MM.1S (cell line): ENCODE measurements at regions not wholly inside any gene's neighbourhood (a gene's known extent, or its start where the extent isn't known, plus 50 kb on each side); places are given as distances from the start of the nearest gene placed in this dataset.

ENCODE experiments used
- DNase-seq: peaks from one replicate; pipeline ENCODE4 v3.0.0-alpha.2; 2015
- H2AFZ ChIP-seq: fragments of 300-600 bp; sonication (generic); 2 replicates; pipeline ENCODE4 v1.6.0; 2016; ENCODE audit warnings: antibody characterized with exemption, low read length
- H3F3A ChIP-seq: fragments of 300-600 bp; sonication (generic); 2 replicates; pipeline ENCODE4 v1.6.1; 2016; ENCODE audit warnings: mild to moderate bottlenecking, antibody characterized with exemption, low read length, moderate library complexity, mixed read lengths; ENCODE audit not compliant: insufficient read depth
- H3K27ac ChIP-seq: fragments of 300-600 bp; sonication (generic); 2 replicates; pipeline ENCODE4 v1.5.1; 2016; ENCODE audit warnings: mild to moderate bottlenecking, low read length
- H3K27me3 ChIP-seq: fragments of 300-600 bp; sonication (generic); replicated peaks from 2 replicates; pipeline ENCODE4 v1.6.0; 2016; ENCODE audit warnings: low read length; ENCODE audit not compliant: insufficient read depth
- H3K36me3 ChIP-seq: fragments of 300-600 bp; sonication (generic); replicated peaks from 2 replicates; pipeline ENCODE4 v1.6.1; 2016; ENCODE audit warnings: mild to moderate bottlenecking, low read length, mixed read lengths; ENCODE audit not compliant: insufficient read depth
- H3K4me1 ChIP-seq: fragments of 300-600 bp; sonication (generic); 2 replicates; pipeline ENCODE4 v1.6.1; 2016; ENCODE audit warnings: low read length, mixed read lengths
- H3K4me2 ChIP-seq: fragments of 300-600 bp; sonication (generic); 2 replicates; pipeline ENCODE4 v1.6.0; 2016; ENCODE audit warnings: low read depth, low read length
- H3K4me3 ChIP-seq: fragments of 300-600 bp; sonication (generic); 2 replicates; pipeline ENCODE4 v1.5.1; 2016; ENCODE audit warnings: low read length, mixed read lengths
- H3K79me2 ChIP-seq: fragments of 300-600 bp; sonication (generic); 2 replicates; pipeline ENCODE4 v1.6.1; 2016; ENCODE audit warnings: mixed run types, low read length, mixed read lengths
- H3K9ac ChIP-seq: fragments of 300-600 bp; sonication (generic); 2 replicates; pipeline ENCODE4 v1.6.1; 2016; ENCODE audit warnings: low read length, mixed read lengths
- H3K9me2 ChIP-seq: fragments of 300-600 bp; sonication (generic); replicated peaks from 2 replicates; pipeline ENCODE4 v1.6.1; 2016; ENCODE audit warnings: mild to moderate bottlenecking, low read length, mixed read lengths; ENCODE audit not compliant: insufficient read depth
- H3K9me3 ChIP-seq: fragments of 300-600 bp; sonication (generic); replicated peaks from 2 replicates; pipeline ENCODE4 v1.6.1; 2016; ENCODE audit warnings: mild to moderate bottlenecking, low read length, mixed read lengths; ENCODE audit not compliant: insufficient read depth
- H4K20me1 ChIP-seq: fragments of 300-600 bp; sonication (generic); 2 replicates; pipeline ENCODE4 v1.6.1; 2016; ENCODE audit warnings: mild to moderate bottlenecking, low read length, moderate library complexity, mixed read lengths; ENCODE audit not compliant: insufficient read depth
- CTCF ChIP-seq: fragments of 300-600 bp; sonication (generic); IDR thresholded peaks from 2 replicates; pipeline ENCODE4 v1.5.1; 2016; ENCODE audit warnings: antibody characterized with exemption, low read length, mixed read lengths
- EZH2 ChIP-seq: fragments of 300-600 bp; sonication (generic); optimal IDR thresholded peaks from 2 replicates; pipeline ENCODE3; 2017; ENCODE audit warnings: low read depth, mild to moderate bottlenecking, antibody characterized with exemption, low read length, mixed read lengths
- EZH2phosphoT487 ChIP-seq: fragments of 300-600 bp; sonication (generic); IDR thresholded peaks from 2 replicates; pipeline ENCODE4 v1.6.1; 2018; ENCODE audit warnings: antibody characterized with exemption, low read length

- no peaks in the 10 kb centered on the region for H3K36me3 ChIP-seq
- DNase-seq = no peak
These were observed 61.8 kb upstream of the ADGRF1 start for GRCh38 chr6:47103931-47104330.

GRCh38 chr6:47102331-47102730 is 60.2 kb upstream of the ADGRF1 start:
- no peaks in the 10 kb centered on the region for H3K27me3 ChIP-seq
- no peaks in the 10 kb centered on the region for H3K79me2 ChIP-seq
- H3K4me1 ChIP-seq = no peaks in the 10 kb centered on the region
- no peak overlapping the region for H3K9ac ChIP-seq
- H3K4me3 ChIP-seq = no peak overlapping the region
- TF ChIP-seq EZH2 = no peak
- TF ChIP-seq EZH2phosphoT487 = no peak
- TF ChIP-seq CTCF = no peak
- H3F3A ChIP-seq = no peaks in the 10 kb centered on the region
- no peaks in the 10 kb centered on the region for H3K9me3 ChIP-seq
- no peaks in the 10 kb centered on the region for H3K9me2 ChIP-seq
- no peak for DNase-seq
- no peak overlapping the region for H2AFZ ChIP-seq
- H3K36me3 ChIP-seq = no peaks in the 10 kb centered on the region
- no peak overlapping the region for H3K27ac ChIP-seq
- no peak overlapping the region for H3K4me2 ChIP-seq
- no peaks in the 10 kb centered on the region for H4K20me1 ChIP-seq

More at GRCh38 chr6:47103931-47104330, 61.8 kb upstream of the ADGRF1 start:
- Histone ChIP-seq H2AFZ (no peak overlapping the region), H3K4me1 (no peaks in the 10 kb centered on the region), H3K27ac (no peak overlapping the region), H3K9ac (no peak overlapping the region), H3K9me3 (no peaks in the 10 kb centered on the region), H4K20me1 (no peaks in the 10 kb centered on the region), H3K4me2 (no peak overlapping the region), H3K27me3 (no peaks in the 10 kb centered on the region), H3F3A (no peaks in the 10 kb centered on the region), H3K9me2 (no peaks in the 10 kb centered on the region), H3K79me2 (no peaks in the 10 kb centered on the region), H3K4me3 (no peak overlapping the region)
- TF ChIP-seq EZH2 (no peak), CTCF (no peak), EZH2phosphoT487 (no peak)

GRCh38 chr6:47098570-47098993 is 56.5 kb upstream of the ADGRF1 start:
- H3K27me3 ChIP-seq = no peaks in the 10 kb centered on the region
- H3K4me1 ChIP-seq = no peaks in the 10 kb centered on the region
- H3K4me3 ChIP-seq = no peak overlapping the region
- H3F3A ChIP-seq = no peaks in the 10 kb centered on the region
- no peak overlapping the region for H3K9ac ChIP-seq
- no peaks in the 10 kb centered on the region for H3K9me3 ChIP-seq
- TF ChIP-seq CTCF (no peak), EZH2 (no peak), EZH2phosphoT487 (no peak)
- no peaks in the 10 kb centered on the region for H3K9me2 ChIP-seq
- no peak for DNase-seq
- no peaks in the 10 kb centered on the region for H3K36me3 ChIP-seq
- H3K79me2 ChIP-seq = no peaks in the 10 kb centered on the region
- H3K4me2 ChIP-seq = no peak overlapping the region
- H3K27ac ChIP-seq = no peak overlapping the region
- no peak overlapping the region for H2AFZ ChIP-seq
- no peaks in the 10 kb centered on the region for H4K20me1 ChIP-seq
